GM18498 (cell line): ENCODE measurements at regions not wholly inside any gene's neighbourhood (a gene's known extent, or its start where the extent isn't known, plus 50 kb on each side); places are given as distances from the start of the nearest gene placed in this dataset.

Experiments
- ATAC-seq: cut with Tn5 transposase; IDR thresholded peaks from one replicate; pipeline ENCODE4 v1.9.1; 2021; ENCODE audit warnings: mild to moderate bottlenecking, moderate library complexity; ENCODE audit not compliant: unreplicated experiment

DNA sequence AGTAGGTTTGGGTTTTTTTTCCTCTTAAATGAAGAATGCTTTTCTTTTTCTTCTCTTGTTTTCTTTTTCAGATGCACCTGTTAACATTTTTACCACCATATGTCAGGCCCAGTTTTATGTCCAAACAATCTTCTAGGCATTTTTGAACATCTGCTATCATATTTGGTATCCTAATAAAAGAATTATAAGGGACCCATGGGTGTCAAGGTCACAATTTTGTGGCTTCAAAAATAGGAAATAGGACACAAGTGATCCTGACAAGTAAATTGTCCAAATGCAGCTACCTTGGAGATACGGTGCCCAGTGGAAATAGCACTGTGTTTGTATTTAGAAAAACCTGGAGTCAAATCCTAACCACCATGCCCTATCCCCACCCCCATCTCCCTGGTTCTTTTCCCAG, 270.3 kb downstream of the MZT1 start:
- no peak for ATAC-seq

DNA sequence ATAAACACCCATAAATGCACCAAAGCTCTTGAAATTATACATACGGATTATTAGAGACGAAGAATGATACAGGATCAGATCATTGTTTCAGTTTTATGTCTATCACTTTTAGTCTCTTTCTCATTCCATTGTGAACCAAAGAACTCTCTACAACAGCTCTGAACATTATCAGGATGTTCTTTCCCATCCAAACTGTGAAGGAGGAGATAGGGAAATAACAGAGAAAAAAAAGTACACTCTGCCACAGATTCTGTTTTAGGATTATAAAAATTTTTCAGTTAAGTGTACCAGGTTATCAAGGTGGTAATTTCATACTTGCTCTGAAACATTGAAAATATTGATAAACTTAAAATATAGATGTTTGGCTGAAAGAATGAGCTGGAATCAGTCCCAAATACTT, 270.9 kb downstream of the MZT1 start:
- no peak for ATAC-seq

DNA sequence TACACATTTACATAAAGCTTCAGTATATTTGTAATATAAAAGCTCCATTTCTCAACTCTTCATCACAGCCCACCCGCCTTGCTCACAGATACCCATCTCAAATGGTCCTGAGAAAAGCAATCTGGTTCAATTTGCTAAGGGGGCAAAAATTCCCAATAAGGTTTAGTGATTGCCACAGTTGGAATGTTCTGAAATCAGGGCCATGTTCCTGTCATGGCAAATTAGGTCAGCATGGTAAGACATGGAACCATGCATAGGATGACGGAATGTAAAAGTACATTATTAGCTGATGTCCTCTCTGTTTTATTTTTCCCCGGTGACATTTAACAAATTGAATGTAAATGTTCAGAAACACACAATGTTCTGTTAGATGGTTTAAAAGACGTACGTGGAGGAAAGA, 274.3 kb downstream of the MZT1 start:
- no peak for ATAC-seq

DNA sequence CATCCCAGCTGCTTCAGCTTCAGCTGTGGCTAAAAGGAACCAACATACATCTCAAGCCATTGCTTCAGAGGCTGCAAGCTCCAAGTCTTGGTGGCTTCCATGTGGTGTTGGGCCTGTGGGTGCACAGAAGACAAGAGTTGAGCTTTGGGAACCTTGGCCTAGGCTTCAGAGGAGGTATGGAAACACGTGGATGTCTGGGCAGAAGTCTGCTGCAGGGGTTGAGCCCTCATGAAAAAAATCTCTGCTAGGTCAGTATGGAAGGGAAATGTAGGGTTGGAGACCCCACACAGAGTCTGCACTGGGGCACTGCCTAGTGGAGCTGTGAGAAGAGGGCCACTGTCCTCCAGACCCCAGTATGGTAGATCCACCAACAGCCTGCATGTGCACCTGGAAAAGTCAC, 279.3 kb downstream of the MZT1 start:
- no peak for ATAC-seq

DNA sequence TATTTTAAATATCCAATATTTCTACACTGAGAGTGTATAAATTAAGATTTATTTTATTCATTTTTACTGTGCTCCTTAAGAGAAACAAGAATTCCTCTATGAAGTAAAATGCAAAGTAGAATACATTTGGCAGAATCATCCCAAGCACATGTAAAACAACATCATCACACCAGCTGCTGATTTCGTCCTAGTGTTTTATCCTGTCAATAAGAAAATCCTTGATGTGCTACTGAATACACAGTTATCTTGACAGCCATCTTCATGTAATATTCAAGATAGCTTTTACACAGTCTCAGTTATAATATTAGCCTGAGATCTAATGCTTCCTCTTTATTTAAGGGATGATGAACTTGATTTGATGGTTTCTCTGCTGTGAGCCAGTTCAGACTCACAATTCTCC, 282.4 kb downstream of the MZT1 start:
- ATAC-seq, result no peak

DNA sequence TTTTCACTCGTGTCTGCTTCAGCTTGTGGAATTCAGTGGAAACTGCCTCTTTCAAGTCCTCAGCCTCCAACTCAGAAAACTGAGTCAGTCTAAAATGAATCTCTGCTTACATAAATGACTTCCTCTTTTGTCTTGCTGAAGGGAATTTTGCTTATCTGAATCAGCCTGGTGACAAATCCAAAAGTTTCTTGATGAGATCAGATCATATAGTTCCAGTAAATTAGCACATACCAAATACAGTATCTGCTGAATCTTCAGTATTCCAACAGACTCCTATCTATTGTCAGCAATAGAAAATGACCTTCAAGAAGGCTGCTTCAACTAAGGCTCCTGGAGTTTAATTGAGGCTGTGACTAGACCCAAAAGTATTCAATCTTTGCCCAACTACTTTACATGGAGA, 290.0 kb downstream of the MZT1 start:
- no peak for ATAC-seq

DNA sequence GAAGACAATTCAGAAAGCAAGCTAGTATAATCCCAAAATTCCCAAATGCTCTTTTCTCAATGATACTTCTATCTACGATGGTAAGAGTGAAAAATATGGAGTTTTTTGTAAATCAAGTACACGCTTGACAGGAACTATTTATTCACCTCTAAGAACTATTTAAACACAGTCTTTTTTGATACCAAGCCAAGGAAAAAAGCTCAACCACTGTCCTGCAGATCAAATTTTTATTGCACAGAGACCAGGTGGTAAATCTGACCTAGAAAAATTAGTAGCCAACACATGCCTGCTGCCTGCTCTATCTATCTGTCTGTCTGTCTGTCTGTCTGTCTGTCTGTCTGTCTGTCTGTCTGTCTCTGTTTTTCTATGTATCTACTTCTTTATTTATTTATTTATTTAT, 292.2 kb downstream of the MZT1 start:
- ATAC-seq, result no peak

DNA sequence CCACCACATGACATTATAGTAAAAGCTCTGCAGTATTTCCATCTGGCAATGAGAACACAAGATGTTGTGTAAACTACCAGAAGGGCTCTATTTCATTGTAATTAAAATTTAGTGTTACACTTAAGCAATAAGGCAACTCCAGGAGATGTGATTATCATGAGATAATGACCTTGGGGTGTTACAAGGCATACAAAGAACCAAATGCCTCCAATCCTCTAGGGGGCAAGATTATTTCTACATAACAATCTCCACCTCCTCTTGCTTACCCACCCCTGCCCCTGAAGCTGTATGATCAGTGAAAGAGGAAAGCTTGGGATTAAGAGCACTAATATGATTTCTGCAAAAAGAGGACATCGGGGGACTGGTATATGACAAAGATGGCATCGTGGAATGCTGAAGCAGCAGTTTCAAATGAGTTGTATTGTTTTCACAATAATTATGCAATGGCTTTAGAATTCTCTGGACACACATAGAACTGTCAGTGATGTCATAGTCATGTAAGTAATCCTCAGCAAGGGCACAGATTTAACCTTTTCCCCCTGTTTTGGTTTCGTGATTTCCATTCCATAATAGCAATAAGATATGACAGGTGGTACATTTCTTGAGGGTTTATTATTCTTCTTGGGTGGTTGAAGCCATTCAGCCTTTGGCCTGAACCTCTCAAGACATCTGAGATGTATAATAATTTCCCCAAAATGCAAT, 295.3 kb downstream of the MZT1 start:
- ATAC-seq, result no peak

DNA sequence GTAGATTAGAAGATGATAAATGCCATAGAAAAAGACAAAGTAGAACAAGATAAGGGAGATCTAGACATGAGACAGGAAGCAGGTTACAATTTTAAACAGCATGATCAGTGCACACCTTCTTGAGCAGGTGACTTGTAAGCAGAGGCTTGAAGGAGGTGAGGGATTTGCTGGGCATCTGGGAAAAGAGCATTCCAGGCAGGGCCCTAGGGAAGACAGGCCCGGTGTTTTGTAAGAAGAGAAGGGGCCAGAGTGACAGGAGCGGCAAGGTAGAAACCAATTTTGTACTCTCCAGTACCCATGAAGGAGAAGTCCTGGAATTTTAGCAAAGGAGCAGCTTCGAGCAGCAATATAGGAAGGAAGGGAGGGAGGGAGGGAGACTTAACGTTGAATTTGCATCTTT, 296.5 kb downstream of the MZT1 start:
- no peak for ATAC-seq

DNA sequence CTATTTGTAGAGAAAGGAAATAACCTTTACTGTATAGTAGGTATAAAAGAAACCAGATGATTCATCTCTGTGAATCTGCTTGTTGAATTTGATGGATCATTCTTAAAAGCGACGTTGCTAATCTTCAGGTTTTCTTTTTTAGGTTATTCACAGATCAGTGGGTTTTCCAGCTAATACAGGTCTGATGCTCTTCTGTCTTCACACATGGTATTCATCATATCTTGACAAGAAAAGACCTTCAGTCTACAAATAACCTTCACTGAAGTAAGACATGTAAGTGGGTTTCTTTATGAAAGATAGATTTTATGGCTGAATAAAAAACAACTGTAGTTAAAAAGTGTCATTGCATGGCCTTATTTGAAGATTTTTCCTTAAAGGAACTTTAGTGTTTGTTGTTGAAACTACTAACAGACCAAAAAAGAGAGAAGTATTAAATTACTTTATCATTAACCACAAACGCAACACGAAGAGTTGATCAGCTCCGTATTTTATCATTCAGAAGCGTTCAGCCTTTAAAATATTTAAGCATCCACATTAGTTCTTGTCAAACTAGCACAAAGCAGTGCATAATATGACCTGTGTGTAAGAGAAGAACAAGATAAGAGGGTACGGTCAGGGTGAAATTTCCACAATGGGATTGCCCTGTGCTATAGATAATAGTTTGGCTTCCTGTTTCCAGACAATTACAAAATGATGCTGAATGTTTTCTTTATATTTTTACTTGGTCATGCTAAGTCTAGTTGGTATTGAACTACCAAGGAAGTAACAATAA, 299.5 kb downstream of the MZT1 start:
- no peak for ATAC-seq

DNA sequence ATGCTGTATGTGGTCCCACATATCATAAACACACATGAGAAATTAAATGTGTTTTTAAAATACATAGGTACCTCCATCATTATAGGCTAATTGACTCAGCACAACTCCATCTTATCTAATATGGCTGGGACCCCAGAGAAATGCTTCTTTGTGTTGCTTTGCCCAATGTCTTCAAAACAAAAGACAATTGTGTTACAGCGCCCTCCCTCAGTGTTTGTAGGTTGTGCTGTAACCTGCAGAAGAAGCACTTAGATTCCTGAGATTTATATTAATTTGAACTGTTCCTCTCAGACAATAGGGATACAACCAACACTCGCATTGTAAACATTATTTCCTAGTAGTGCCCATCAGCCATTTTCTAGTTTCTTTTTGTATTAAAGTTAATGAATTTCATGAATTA, 303.4 kb downstream of the MZT1 start:
- no peak for ATAC-seq

DNA sequence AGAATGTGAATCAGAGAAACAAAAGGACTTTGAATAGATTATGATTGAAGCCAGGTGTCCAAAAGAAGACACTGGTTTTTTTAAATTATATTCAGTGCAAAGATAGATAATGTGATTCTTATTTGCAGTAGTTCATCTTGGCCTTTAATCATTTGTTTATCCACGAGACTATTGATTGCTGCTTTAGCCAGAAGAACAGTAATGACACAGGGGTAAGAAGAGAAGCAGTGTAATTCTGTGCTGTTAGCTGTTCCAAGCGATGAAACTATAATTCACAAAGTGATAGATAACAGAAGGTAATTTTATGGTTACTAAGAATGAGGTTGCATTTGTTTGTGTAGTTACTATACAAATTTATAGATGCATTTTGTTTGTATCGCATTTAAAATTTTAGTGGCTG, 311.6 kb downstream of the MZT1 start:
- no peak for ATAC-seq

DNA sequence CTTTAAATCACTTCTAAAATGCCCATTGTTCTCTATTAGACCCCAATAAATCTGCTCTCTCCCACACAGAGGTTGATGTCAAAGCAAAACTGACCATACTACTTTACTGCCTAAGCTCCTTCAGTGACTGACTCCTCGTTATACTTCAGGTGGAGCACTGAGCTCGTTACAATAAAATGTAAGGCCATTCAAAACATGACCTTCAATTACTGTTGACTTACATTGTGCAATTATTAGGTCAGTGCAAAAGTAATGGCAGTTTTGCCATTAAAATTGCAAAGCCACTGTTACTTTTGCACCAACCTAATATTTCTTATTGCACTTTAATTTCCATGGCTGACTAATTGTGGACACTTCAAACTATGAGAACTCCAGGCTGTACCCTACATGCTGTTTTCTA, 314.9 kb downstream of the MZT1 start:
- no peak for ATAC-seq

DNA sequence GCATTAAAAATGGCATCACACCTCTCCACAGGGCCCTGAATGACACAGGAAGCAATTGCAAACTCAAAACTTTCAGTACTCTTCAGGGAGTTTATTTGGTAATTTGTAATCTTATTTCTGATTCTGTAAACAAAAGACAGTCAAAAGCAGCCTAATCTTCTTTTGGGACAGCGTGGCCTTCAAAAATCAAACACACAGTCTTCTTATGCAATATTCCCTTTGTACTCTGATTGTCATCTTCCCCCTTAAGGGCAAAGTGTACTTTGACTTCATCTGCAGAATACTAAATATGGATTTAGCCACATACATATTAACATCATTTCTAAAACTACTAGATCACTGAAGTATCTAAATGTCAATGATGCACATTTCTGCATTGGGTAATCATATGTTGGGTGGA, 322.0 kb downstream of the MZT1 start:
- ATAC-seq, result no peak

DNA sequence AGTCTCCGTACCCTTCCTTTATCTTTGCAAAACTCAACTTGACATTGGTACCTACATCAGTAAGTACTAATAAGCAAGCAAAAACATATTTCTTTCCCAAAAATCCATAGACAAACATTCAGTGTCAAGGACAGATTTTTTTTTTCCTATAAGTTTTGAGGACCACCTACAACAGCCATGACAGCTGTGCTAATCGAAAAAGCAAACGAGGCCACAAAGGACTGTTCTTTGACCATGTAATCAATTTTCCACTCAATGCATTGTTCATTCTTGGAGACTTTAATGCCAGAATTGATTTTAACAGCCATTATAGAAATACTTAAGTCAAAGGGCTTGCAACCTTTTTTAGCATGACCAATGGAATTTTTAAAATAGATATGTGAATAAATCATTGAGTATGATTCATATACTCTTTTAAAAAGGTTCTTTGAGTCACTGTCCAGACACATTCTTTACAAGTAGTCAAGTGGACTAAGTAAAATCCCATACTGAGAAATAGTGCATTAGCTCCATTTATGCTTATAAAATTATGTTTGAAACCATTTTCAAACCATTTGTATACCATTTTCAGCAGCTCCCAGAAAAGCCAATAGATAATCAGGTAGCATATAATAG, 323.9 kb downstream of the MZT1 start:
- ATAC-seq, result no peak

DNA sequence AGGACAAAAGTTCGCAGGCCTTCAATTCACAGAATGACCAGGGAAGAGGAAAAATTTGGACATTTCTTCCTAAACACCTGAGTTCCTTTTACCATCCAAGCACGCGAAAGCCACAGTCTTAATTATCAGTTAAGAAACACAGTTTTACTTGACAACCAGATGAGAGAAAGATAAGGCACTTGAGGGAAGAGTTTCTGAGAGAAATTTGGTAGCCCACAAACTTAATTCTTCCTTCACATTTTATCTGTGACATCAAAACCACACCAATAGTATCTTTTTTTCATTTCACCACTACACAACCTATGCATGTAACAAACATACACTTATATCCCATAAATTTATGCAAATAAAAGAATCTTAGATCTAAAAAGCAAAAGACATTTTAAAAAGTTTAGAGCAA, 326.6 kb downstream of the MZT1 start:
- no peak for ATAC-seq

DNA sequence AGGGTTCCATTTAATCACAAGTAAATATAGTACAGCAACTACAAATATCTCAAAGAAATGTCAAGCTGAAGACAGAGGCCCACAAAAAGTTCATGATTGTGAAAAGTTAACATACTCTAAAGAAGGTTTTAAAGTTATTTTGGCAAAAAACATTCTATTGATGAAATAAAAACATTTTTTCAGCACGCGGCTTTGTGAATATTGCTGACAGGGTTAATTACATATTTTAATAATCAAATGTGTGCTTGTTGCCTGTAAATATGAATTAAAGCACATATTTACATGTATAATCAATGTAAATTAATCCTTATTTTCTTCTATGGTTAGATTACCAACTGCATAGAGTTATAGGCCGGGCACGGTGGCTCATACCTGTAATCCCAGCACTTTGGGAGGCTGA, 328.1 kb downstream of the MZT1 start:
- no peak for ATAC-seq

DNA sequence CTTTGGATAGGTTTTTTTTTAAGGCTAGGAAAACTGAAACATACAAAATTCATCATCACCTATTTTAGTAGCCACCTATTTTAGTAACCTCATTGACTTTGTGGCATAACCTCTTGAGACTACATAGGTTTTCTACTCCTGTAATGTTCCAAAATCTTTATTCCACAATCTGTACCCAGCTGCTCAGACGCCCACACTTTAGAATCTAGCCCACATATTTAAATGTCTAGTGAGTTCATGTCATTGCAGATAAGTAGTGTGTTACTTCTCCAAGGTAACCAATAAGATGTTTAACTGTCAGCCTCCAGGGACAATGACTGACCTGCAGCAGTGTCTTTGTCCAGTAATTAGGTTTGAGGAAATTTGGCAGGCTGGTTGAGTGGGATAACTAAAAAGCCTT, 330.2 kb downstream of the MZT1 start:
- no peak for ATAC-seq

DNA sequence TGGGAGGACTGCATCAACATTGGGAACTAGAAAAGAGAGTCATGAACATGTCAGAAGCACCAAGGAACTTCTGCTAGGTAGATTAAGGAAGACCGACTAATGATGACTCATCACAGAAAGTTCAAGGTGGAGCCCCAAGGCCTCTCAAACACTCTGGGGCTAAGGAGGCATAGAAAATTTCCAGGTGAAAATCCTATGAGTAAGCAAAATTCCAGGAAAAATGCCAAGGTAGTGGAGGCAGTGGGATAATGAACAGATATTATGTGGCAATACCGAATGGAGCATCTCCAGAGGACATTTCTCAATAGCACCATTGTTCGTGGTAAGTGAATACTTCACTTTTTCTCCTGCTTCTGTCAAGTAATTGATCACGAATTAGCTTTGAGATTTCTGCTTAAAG, 336.5 kb downstream of the MZT1 start:
- no peak for ATAC-seq

DNA sequence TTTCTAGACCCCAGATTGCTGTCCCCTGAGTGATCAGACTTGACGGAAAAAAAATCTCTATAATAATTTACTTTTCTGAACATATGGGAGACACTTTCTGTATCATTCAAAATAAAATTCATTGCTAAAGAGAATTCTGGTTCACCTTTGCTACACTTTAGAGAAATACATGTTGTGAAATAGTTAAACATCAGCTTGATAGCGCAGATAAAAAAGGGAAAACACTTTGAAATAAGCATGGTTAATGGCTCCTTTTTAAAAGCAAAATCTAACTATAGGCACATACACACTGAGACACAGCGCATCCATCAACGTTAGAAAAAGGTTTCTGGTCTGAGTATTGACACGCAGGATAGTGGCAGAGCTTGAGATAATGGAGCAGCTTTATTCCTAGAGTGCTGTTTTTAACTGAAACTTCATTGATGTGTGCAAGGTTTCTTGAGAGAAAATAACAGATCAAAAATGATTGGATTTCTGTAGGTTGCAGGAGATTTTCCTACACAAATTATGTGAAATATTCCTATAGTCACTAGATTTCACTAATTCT, 341.2 kb downstream of the MZT1 start:
- ATAC-seq, result no peak

DNA sequence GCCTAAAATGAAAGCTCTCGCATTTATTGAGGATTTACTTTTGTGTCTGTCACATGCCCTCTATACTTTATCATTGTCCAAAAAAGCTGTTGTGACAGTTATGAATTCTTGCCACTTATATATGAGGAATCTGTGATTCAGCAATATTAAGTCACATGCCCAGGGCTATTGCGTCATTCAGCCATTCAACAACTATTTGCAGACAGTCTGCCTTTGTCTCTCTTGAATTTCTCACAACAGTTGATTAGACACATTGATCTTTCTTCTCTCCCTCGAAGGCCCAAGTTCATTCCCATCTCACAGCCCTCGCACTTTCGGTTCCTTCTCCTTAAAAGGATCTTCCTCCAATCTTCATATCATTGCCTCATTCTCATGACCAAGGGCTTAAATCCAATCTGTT, 342.6 kb downstream of the MZT1 start:
- ATAC-seq, result no peak

DNA sequence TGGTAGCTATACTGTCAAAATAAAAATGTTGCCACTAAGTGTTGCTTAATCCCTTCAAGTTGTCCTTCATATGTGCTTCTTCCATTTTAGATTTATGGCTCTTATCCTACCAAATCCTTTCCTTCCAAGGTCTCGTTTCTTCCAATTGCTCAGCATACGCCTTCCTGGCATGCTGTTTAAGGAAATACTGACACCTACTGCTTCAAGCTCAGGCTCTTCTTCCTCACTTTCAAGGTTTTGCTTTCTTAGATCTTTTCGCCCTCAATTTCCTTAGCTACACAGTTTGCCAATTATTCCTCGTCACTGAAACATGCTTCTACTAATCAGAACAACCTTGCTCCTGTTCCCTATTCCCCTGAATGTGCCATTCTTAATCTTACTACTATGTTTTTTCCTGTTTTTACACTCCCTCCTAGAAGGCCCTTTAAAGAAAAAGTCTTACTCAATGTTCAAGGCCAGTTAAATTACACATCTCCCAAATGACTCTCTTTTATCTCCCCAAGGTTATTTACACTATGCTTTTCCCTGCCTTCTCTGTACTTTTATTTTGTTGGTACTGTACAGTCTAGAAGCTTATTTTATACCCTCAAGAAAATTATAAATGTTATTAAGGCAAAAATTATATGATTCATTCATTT, 343.1 kb downstream of the MZT1 start:
- ATAC-seq, result no peak
